GM12878 (cell line): ENCODE measurements at regions not wholly inside any gene's neighbourhood (a gene's known extent, or its start where the extent isn't known, plus 50 kb on each side); places are given as distances from the start of the nearest gene placed in this dataset.

ENCODE experiments used
- ATAC-seq: fragments of 200-7000 bp; cut with Tn5 transposase; 3 replicates; pipeline ENCODE4 v1.9.1; 2020; ENCODE audit warnings: mild to moderate bottlenecking, moderate library complexity
- BruUV-seq: library from RNA; stranded (reverse); fragments of 400-500 nt; replicated peaks from 2 replicates; lab custom pipeline; 2021; lab: Mats Ljungman, UMichigan
- CTCF ChIA-PET: fragments of 300-600 bp; sonication (Branson Sonifier 250); formaldehyde crosslinking; extraction: SDS; loops from one replicate; lab custom pipeline; 2021; ENCODE audit warnings: inconsistent platforms; lab: Yijun Ruan, JAX
- POLR2A ChIA-PET: fragments of 350-600 bp; formaldehyde crosslinking; extraction: SDS; loops from one replicate; lab custom pipeline; 2021; ENCODE audit warnings: inconsistent platforms; lab: Charles Lee
- RAD21 ChIA-PET: fragments of 300-600 bp; sonication (Branson Sonifier 250); formaldehyde crosslinking; loops from one replicate; lab custom pipeline; 2023; ENCODE audit warnings: antibody characterized with exemption; ENCODE audit not compliant: unreplicated experiment; lab: Charles Lee
- SMC1A ChIA-PET: fragments of 300-600 bp; sonication (Branson Sonifier 250); formaldehyde crosslinking; loops from one replicate; lab custom pipeline; 2023; ENCODE audit not compliant: unreplicated experiment, uncharacterized antibody; lab: Charles Lee
- DNase-seq: peaks from one replicate; pipeline ENCODE4 v3.0.0-alpha.2; 2011; ENCODE audit warnings: low read depth, low spot score
- FAIRE-seq: peaks from 3 replicates; lab custom pipeline; 2011; peaks lifted over from hg19 to GRCh38; lab: Jason Lieb, UNC
- H2AFZ ChIP-seq: 2 replicates; pipeline ENCODE4 v1.6.0; 2011; ENCODE audit warnings: low read depth, low read length, control low read depth; ENCODE audit not compliant: control insufficient read depth
- H3K27ac ChIP-seq: 2 replicates; pipeline ENCODE4 v1.5.1; 2011; ENCODE audit warnings: control low read depth; ENCODE audit not compliant: control insufficient read depth, insufficient read depth
- H3K27me3 ChIP-seq, 2 experiments: replicated peaks in 1 of 2; 2 replicates each; pipeline versions ENCODE4 v1.6.0 to v1.6.1; 2011; ENCODE audit warnings: low read length in 1 of 2; ENCODE audit not compliant: control insufficient read depth in 2 of 2, insufficient read depth in 2 of 2
- H3K36me3 ChIP-seq, 2 experiments: 2 replicates each; pipeline ENCODE4 v1.5.1; 2011; ENCODE audit warnings: low read length in 1 of 2; ENCODE audit not compliant: control insufficient read depth in 2 of 2, insufficient read depth in 2 of 2
- H3K4me1 ChIP-seq: 2 replicates; pipeline ENCODE4 v1.6.1; 2011; ENCODE audit warnings: mild to moderate bottlenecking, low read length, moderate library complexity, mixed read lengths; ENCODE audit not compliant: control insufficient read depth, insufficient read depth
- H3K4me2 ChIP-seq: 2 replicates; pipeline ENCODE4 v1.6.0; 2011; ENCODE audit warnings: control low read depth; ENCODE audit not compliant: control insufficient read depth, insufficient read depth
- H3K4me3 ChIP-seq: fragments of 200-600 bp; sonication (generic); 2 replicates; pipeline ENCODE4 v1.5.1; 2016
- H3K79me2 ChIP-seq: 2 replicates; pipeline ENCODE4 v1.6.0; 2011; ENCODE audit warnings: low read length; ENCODE audit not compliant: control insufficient read depth, insufficient read depth
- H3K9ac ChIP-seq: 2 replicates; pipeline ENCODE4 v1.8.0; 2011; ENCODE audit warnings: low read length, control low read depth, mixed read lengths; ENCODE audit not compliant: control insufficient read depth, insufficient read depth
- H3K9me3 ChIP-seq: replicated peaks from 3 replicates; pipeline ENCODE4 v1.5.1; 2011; ENCODE audit warnings: mild to moderate bottlenecking, low read length; ENCODE audit not compliant: control insufficient read depth, insufficient read depth
- H4K20me1 ChIP-seq: 2 replicates; pipeline ENCODE4 v1.6.0; 2011; ENCODE audit not compliant: control insufficient read depth, insufficient read depth
- ATF7 ChIP-seq: fragments of 450-650 bp; IDR thresholded peaks from 2 replicates; pipeline ENCODE4 v1.6.1; 2016; ENCODE audit warnings: low read depth, mild to moderate bottlenecking
- CBX3 ChIP-seq: fragments of 200-600 bp; sonication (generic); IDR thresholded peaks from 2 replicates; pipeline ENCODE4 v1.6.1; 2016; ENCODE audit warnings: low read depth, borderline replicate concordance
- CEBPB ChIP-seq, 2 experiments: fragments of 150-350 bp in 1 of 2; IDR thresholded peaks; 2 replicates each; pipeline ENCODE4 v1.6.1; 2012 to 2014; ENCODE audit warnings: low read depth in 2 of 2, low read length in 2 of 2, borderline replicate concordance in 1 of 2, inconsistent platforms in 1 of 2
- ESRRA ChIP-seq: IDR thresholded peaks from 2 replicates; pipeline ENCODE4 v1.6.1; 2012; ENCODE audit warnings: mild to moderate bottlenecking, low read length, improper control_type of control experiment
- IRF3 ChIP-seq: fragments of 450-650 bp; IDR thresholded peaks from 2 replicates; pipeline ENCODE4 v1.6.1; 2014; ENCODE audit warnings: mild to moderate bottlenecking
- KLF5 ChIP-seq: fragments of 450-650 bp; IDR thresholded peaks from 2 replicates; pipeline ENCODE4 v1.6.1; 2014; ENCODE audit warnings: mild to moderate bottlenecking; ENCODE audit not compliant: partially characterized antibody
- PAX8 ChIP-seq: fragments of 450-650 bp; IDR thresholded peaks from 2 replicates; pipeline ENCODE4 v1.6.1; 2017; ENCODE audit warnings: mild to moderate bottlenecking, moderate library complexity
- PML ChIP-seq: IDR thresholded peaks from 2 replicates; pipeline ENCODE4 v1.6.1; 2012; ENCODE audit warnings: low read length, inconsistent platforms
- POU2F2 ChIP-seq: IDR thresholded peaks from 3 replicates; pipeline ENCODE4 v1.6.1; 2011; ENCODE audit warnings: low read depth, mild to moderate bottlenecking, low read length, borderline replicate concordance
- RAD51 ChIP-seq: fragments of 450-650 bp; IDR thresholded peaks from 2 replicates; pipeline ENCODE4 v1.6.1; 2016; ENCODE audit warnings: moderate library complexity, mild to moderate bottlenecking, inconsistent platforms
- SUPT20H ChIP-seq: IDR thresholded peaks from 2 replicates; pipeline ENCODE4 v1.6.1; 2011; ENCODE audit warnings: low read depth, mild to moderate bottlenecking, low read length, moderate library complexity, borderline replicate concordance; ENCODE audit not compliant: control insufficient read depth
- TARDBP ChIP-seq: IDR thresholded peaks from 2 replicates; pipeline ENCODE4 v1.6.1; 2016; ENCODE audit warnings: borderline replicate concordance
- ZBED1 ChIP-seq: IDR thresholded peaks from 2 replicates; pipeline ENCODE4 v1.6.1; 2016; ENCODE audit warnings: borderline replicate concordance
- WGBS: methylation state at CpG from one replicate; pipeline ENCODE4 v1.1.6; 2016; ENCODE audit warnings: low lambda C conversion rate; ENCODE audit not compliant: insufficient replicate concordance, insufficient coverage; ENCODE audit errors: missing lambda C conversion rate; 5-methylcytosine and 5-hydroxymethylcytosine counted together
- in situ Hi-C: fragments of 300-500 bp; cut with MboI; formaldehyde crosslinking; loops from 9 replicates; pipeline ENCODE4 v1.14.3; 2018; ENCODE audit warnings: mixed read lengths
- intact Hi-C: fragments of 100-400 bp; cut with micrococcal nuclease; formaldehyde crosslinking; loops from one replicate; pipeline ENCODE4 v1.14.2; 2022; ENCODE audit not compliant: unreplicated experiment
- TF ChIP-seq, protein P1 (sequence below): fragments of 450-650 bp; IDR thresholded peaks from 2 replicates; pipeline ENCODE4 v1.6.1; 2016; ENCODE audit warnings: mild to moderate bottlenecking

- TF ChIP-seq RAD51 (no peak), TARDBP (no peak), CBX3 (no peak), PML (no peak), ZBED1 (no peak), IRF3 (no peak), CEBPB (IDR thresholded peaks at IDR 0.05; ENCODE audit: borderline replicate concordance in 1 of 2, low read depth in 2 of 2, low read length in 2 of 2) (no peak), KLF5 (no peak), ATF7 (no peak), PAX8 (no peak), POU2F2 (no peak), ESRRA (no peak), SUPT20H (no peak)
- TF ChIP-seq, protein P1, sequence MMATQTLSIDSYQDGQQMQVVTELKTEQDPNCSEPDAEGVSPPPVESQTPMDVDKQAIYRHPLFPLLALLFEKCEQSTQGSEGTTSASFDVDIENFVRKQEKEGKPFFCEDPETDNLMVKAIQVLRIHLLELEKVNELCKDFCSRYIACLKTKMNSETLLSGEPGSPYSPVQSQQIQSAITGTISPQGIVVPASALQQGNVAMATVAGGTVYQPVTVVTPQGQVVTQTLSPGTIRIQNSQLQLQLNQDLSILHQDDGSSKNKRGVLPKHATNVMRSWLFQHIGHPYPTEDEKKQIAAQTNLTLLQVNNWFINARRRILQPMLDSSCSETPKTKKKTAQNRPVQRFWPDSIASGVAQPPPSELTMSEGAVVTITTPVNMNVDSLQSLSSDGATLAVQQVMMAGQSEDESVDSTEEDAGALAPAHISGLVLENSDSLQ, result no peak
These were observed 78.1 kb upstream of the MTPN start for GRCh38 chr7:136055266-136055665.

More at GRCh38 chr7:136055266-136055665, 78.1 kb upstream of the MTPN start:
- Histone ChIP-seq H4K20me1 (no peaks in the 10 kb centered on the region), H3K4me3 (no peak overlapping the region), H3K79me2 (no peaks in the 10 kb centered on the region), H3K27me3 (no peaks in the 10 kb centered on the region), H3K4me2 (no peak overlapping the region), H3K9me3 (no peaks in the 10 kb centered on the region), H3K9ac (no peak overlapping the region), H3K4me1 (no peaks in the 10 kb centered on the region), H3K36me3 (no peaks in the 10 kb centered on the region), H2AFZ (no peak overlapping the region), H3K27ac (no peak overlapping the region)
- BruUV-seq, result no TSS peak
- no peak for DNase-seq
- 81% methylated on average over 2 of the region's 2 CpGs for WGBS
- ChIA-PET POLR2A (no interaction called here), CTCF (no interaction called here), RAD21 (no interaction called here), SMC1A (interaction anchor here (1.1 kb wide), 1 partner anchor 35 kb away, joined by 3 read pairs; no protein-coding TSS in a partner anchor)
- ATAC-seq, result no peak
- intact Hi-C loops, result no loop called here
- in situ Hi-C loops, result no loop called here
- no peak for FAIRE-seq
